T-cell (primary cell): ENCODE measurements at regions not wholly inside any gene's neighbourhood (a gene's known extent, or its start where the extent isn't known, plus 50 kb on each side); places are given as distances from the start of the nearest gene placed in this dataset.

Experiments
- ATAC-seq, 4 experiments: fragments of 200-7000 bp in 3 of 4; fragments of 150-1000 bp in 1 of 4; cut with Tn5 transposase; replicated peaks in 1 of 4; 1 replicate in 3 of 4; 2 replicates in 1 of 4; pipeline ENCODE4 v1.10.0; 2021; ENCODE audit warnings: moderate library complexity in 3 of 4, mild to moderate bottlenecking in 2 of 4, moderate number of reproducible peaks in 1 of 4
- CTCF ChIA-PET, 2 donors: fragments of 300-600 bp; sonication (Branson Sonifier 250); formaldehyde crosslinking; loops; one replicate each; lab custom pipeline; 2022; ENCODE audit warnings: antibody characterized with exemption in 2 of 2; lab: Charles Lee
- POLR2A ChIA-PET, 2 donors: fragments of 300-600 bp; sonication (Branson Sonifier 250); formaldehyde crosslinking; loops; one replicate each; lab custom pipeline; 2022; ENCODE audit warnings: antibody characterized with exemption in 2 of 2; lab: Charles Lee
- DNase-seq, 35 experiments: peaks; one replicate each; pipeline versions ENCODE4 v3.0.0 to v3.0.0-alpha.2; 2013 to 2023
- H3K27ac ChIP-seq: one replicate; pipeline ENCODE4 v1.5.1; 2013; ENCODE audit warnings: low read length
- H3K27me3 ChIP-seq, 2 experiments: replicated peaks in 1 of 2; 1 replicate in 1 of 2; 2 replicates in 1 of 2; pipeline versions ENCODE4 v1.6.1 to v1.7.0; 2013; ENCODE audit warnings: low read length in 1 of 2, mixed read lengths in 1 of 2; ENCODE audit not compliant: control insufficient read depth in 2 of 2, insufficient read depth in 2 of 2; ENCODE audit errors: extremely low read depth in 1 of 2
- H3K36me3 ChIP-seq, 2 donors: 1 replicate in 1 of 2; 2 replicates in 1 of 2; pipeline versions ENCODE4 v1.6.1 to v1.7.0; 2013; ENCODE audit warnings: low read length in 1 of 2; ENCODE audit not compliant: control insufficient read depth in 2 of 2, insufficient read depth in 1 of 2; ENCODE audit errors: extremely low read depth in 1 of 2
- H3K4me1 ChIP-seq, 2 experiments: 1 replicate in 1 of 2; 2 replicates in 1 of 2; pipeline versions ENCODE4 v1.6.1 to v1.7.0; 2013; ENCODE audit warnings: low read length in 2 of 2, mixed read lengths in 1 of 2; ENCODE audit not compliant: insufficient read depth in 2 of 2, control insufficient read depth in 1 of 2; ENCODE audit errors: extremely low read depth in 1 of 2
- H3K4me3 ChIP-seq, 2 donors: 1 replicate in 1 of 2; 2 replicates in 1 of 2; pipeline versions ENCODE4 v1.5.1 to v1.7.0; 2013; ENCODE audit warnings: mild to moderate bottlenecking in 2 of 2, low read length in 1 of 2, moderate library complexity in 1 of 2; ENCODE audit not compliant: control insufficient read depth in 1 of 2; ENCODE audit errors: extremely low read depth in 1 of 2
- H3K9me3 ChIP-seq: 2 replicates; pipeline ENCODE4 v1.7.0; 2013
- H3K27ac Mint-ChIP-seq, 2 donors: one replicate each; pipeline ENCODE4 v1.8.0; 2020 to 2021; ENCODE audit warnings: mild to moderate bottlenecking in 2 of 2, mixed read lengths in 2 of 2
- H3K27me3 Mint-ChIP-seq, 2 donors: one replicate each; pipeline ENCODE4 v1.8.0; 2021 to 2022; ENCODE audit warnings: mixed read lengths in 2 of 2
- H3K36me3 Mint-ChIP-seq: one replicate; pipeline ENCODE4 v1.8.0; 2021; ENCODE audit warnings: mixed read lengths
- H3K4me1 Mint-ChIP-seq, 3 donors: one replicate each; pipeline ENCODE4 v1.8.0; 2020 to 2022; ENCODE audit warnings: mixed read lengths in 3 of 3, mild to moderate bottlenecking in 1 of 3
- H3K4me3 Mint-ChIP-seq, 3 donors: one replicate each; pipeline ENCODE4 v1.8.0; 2020 to 2022; ENCODE audit warnings: mild to moderate bottlenecking in 3 of 3, mixed read lengths in 3 of 3, moderate library complexity in 3 of 3
- H3K9me3 Mint-ChIP-seq, 3 donors: one replicate each; pipeline ENCODE4 v1.8.0; 2020 to 2022; ENCODE audit warnings: mixed read lengths in 3 of 3
- WGBS: methylation state at CpG from one replicate; pipeline ENCODE4 v1.1.5; 2013; ENCODE audit warnings: missing lambda C conversion rate; ENCODE audit not compliant: insufficient coverage; 5-methylcytosine and 5-hydroxymethylcytosine counted together

DNA sequence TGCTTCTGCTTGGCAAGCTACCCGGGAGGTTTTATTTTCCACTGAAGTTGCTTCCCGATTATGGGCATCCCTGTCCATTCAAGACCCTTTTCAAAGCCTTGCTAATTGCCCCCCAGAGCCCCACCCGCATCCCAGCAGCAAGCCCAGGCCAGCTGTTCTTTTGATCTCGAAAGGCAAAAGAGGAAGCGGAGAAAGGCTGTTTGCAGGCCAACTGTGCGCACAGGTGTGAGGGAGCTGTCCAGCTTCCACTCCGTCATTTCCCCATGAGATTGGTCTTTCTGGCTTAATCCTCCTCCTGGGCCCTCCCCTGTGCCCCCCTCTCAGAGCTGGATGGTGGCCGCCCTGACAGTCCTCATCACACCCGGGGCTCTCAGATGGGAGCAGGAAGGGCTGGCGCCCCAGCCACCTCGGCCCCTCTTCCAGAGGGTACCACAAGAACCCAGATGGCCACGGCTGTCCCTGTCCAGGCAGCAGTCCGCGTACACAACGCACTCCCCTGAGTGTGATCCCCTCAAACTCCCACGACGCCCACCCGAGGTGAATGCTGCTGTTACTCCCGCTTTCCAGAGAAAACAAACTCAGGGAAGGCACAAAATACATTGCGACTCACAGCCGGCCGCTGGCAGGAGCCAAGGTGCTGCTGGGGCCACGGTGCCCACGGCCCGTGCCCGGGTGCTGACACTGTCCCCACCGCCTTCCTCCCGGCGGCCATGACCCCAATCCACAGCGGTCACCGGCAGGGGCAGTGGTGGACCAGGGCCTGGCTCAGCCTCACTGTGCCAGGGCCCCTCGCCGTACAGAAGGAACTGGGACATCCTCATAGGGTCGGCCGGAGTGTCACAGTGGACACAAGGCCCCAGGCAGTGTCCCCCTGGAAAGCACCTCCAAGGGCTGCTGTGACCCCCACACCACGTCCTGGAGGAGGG lies 121.9 kb downstream of the CRYAA start:
- Mint-ChIP-seq H3K4me1 (peaks cover 4 to 5% (median 5%) of the 10 kb centered on the region in 3 donors), H3K9me3 (peaks cover 0 to 9% (median 5%) of the 10 kb centered on the region in 3 donors), H3K27ac (no peak overlapping the region), H3K4me3 (no peak overlapping the region), H3K36me3 (no peaks in the 10 kb centered on the region), H3K27me3 (peaks cover 0 to 2% of the 10 kb centered on the region in 2 donors)
- H3K27ac ChIP-seq = no peak overlapping the region
- H3K36me3 ChIP-seq = no peaks in the 10 kb centered on the region
- ChIA-PET POLR2A (no interaction called here), CTCF (no interaction called here)
- peaks cover 0 to 22% of the 10 kb centered on the region in 2 experiments for H3K27me3 ChIP-seq
- DNase-seq = peak in 1 of 35 experiments; percentile 12
- H3K4me1 ChIP-seq = no peaks in the 10 kb centered on the region
- no peaks in the 10 kb centered on the region for H3K9me3 ChIP-seq
- ATAC-seq = no peak
- H3K4me3 ChIP-seq = no peak overlapping the region
- 72% methylated on average over 31 of the region's 36 CpGs for WGBS

GRCh38 chr21:43289966-43290365 lies 121.2 kb downstream of the CRYAA start:
- ChIA-PET POLR2A (no interaction called here), CTCF (no interaction called here)
- Histone ChIP-seq H3K27me3 (peaks cover 0 to 20% of the 10 kb centered on the region in 2 experiments), H3K27ac (no peak overlapping the region), H3K4me3 (no peak overlapping the region), H3K4me1 (no peaks in the 10 kb centered on the region), H3K9me3 (no peaks in the 10 kb centered on the region), H3K36me3 (no peaks in the 10 kb centered on the region)
- 76% methylated on average over 4 of the region's 6 CpGs for WGBS
- Mint-ChIP-seq H3K36me3 (no peaks in the 10 kb centered on the region), H3K27ac (no peak overlapping the region), H3K27me3 (peaks cover 0 to 2% of the 10 kb centered on the region in 2 donors), H3K9me3 (peaks cover 0 to 4% (median 3%) of the 10 kb centered on the region in 3 donors), H3K4me3 (no peak overlapping the region), H3K4me1 (peaks cover 4 to 5% (median 5%) of the 10 kb centered on the region in 3 donors)
- ATAC-seq = no peak
- DNase-seq = no peak

DNA sequence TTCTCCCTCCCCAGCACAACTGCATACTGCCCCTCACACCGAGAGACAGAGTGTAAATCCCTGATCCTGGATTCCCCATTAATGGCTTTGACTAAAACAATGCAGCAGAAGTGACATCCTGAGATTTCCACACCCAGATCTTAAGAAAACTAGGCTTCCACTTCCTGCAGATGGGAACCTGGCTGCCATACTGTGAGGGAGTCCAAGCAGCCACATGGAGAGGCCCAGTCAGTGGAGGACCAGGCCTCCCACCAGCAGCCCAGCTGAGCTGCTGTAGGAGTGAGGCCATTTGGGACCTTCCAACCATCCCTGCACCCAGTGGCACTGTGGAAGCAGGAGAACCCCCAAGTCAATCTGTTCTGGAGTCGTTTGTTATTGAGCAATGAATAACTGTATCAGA lies 120.6 kb downstream of the CRYAA start:
- POLR2A ChIA-PET = no interaction called here
- no peaks in the 10 kb centered on the region for H3K9me3 ChIP-seq
- Mint-ChIP-seq H3K4me3 (no peak overlapping the region), H3K27me3 (peaks cover 0 to 2% of the 10 kb centered on the region in 2 donors), H3K9me3 (peaks cover 0 to 4% (median 3%) of the 10 kb centered on the region in 3 donors), H3K36me3 (no peaks in the 10 kb centered on the region), H3K27ac (no peak overlapping the region), H3K4me1 (peaks cover 4 to 5% (median 5%) of the 10 kb centered on the region in 3 donors)
- H3K27ac ChIP-seq = no peak overlapping the region
- ATAC-seq (no peak), DNase-seq (no peak)
- no CpG with 5 or more reads among the region's 2 CpGs for WGBS
- peaks cover 0 to 20% of the 10 kb centered on the region in 2 experiments for H3K27me3 ChIP-seq
- H3K36me3 ChIP-seq = no peaks in the 10 kb centered on the region
- no peak overlapping the region for H3K4me3 ChIP-seq
- H3K4me1 ChIP-seq = no peaks in the 10 kb centered on the region
- CTCF ChIA-PET = no interaction called here

GRCh38 chr21:43287795-43288755 lies 119.3 kb downstream of the CRYAA start:
- H3K36me3 ChIP-seq = no peaks in the 10 kb centered on the region
- no peak for DNase-seq
- ATAC-seq = no peak
- Mint-ChIP-seq H3K27ac (no peak overlapping the region), H3K36me3 (no peaks in the 10 kb centered on the region), H3K4me1 (peaks cover 4 to 5% (median 5%) of the 10 kb centered on the region in 3 donors), H3K9me3 (peaks cover 0 to 4% (median 3%) of the 10 kb centered on the region in 3 donors), H3K27me3 (no peaks in the 10 kb centered on the region), H3K4me3 (no peak overlapping the region)
- WGBS = 90% methylated on average over 15 of the region's 22 CpGs
- H3K27ac ChIP-seq = no peak overlapping the region
- H3K4me3 ChIP-seq = no peak overlapping the region
- ChIA-PET CTCF (no interaction called here), POLR2A (interaction anchor here in 1 of 2 donors (0.6 kb wide), 1 partner anchor 459 kb away, joined by 3 read pairs; no protein-coding TSS in a partner anchor)
- H3K27me3 ChIP-seq = peaks cover 0 to 20% of the 10 kb centered on the region in 2 experiments
- H3K4me1 ChIP-seq = no peaks in the 10 kb centered on the region
- no peaks in the 10 kb centered on the region for H3K9me3 ChIP-seq

GRCh38 chr21:43287111-43287760 lies 118.4 kb downstream of the CRYAA start:
- Histone ChIP-seq H3K36me3 (no peaks in the 10 kb centered on the region), H3K4me1 (no peaks in the 10 kb centered on the region), H3K4me3 (no peak overlapping the region), H3K27ac (no peak overlapping the region), H3K9me3 (no peaks in the 10 kb centered on the region), H3K27me3 (peaks cover 0 to 15% of the 10 kb centered on the region in 2 experiments)
- WGBS = 54% methylated on average over 13 of the region's 19 CpGs
- ChIA-PET CTCF (no interaction called here), POLR2A (no interaction called here)
- H3K27me3 Mint-ChIP-seq = no peaks in the 10 kb centered on the region
- ATAC-seq (peak in 1 of 4 experiments; percentile 67), DNase-seq (peak in 2 of 35 experiments; percentile 12)
- peaks cover 0 to 4% (median 3%) of the 10 kb centered on the region in 3 donors for H3K9me3 Mint-ChIP-seq
- peaks cover 4 to 5% (median 5%) of the 10 kb centered on the region in 3 donors for H3K4me1 Mint-ChIP-seq
- no peak overlapping the region for H3K27ac Mint-ChIP-seq
- H3K4me3 Mint-ChIP-seq = no peak overlapping the region
- H3K36me3 Mint-ChIP-seq = no peaks in the 10 kb centered on the region

DNA sequence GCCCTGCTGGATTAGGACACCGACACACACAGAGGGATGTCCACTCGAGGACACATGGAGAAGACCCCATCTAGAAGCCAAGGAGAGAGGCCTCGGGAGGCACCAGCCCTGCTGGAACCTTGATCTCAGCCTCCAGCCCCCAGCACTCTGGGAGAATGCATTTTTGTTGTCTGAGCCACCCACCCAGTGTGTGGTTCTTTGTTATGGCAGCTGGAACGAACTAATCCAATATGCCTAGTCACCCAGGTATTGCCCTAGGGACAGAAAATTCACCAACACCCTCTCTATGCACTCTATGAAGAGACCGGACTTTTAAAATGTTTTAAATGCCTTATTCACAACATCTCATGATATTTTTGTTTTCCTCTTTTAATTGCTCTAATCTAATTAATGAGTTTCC lies 117.4 kb downstream of the CRYAA start:
- no peaks in the 10 kb centered on the region for H3K36me3 Mint-ChIP-seq
- H3K27ac ChIP-seq = no peak overlapping the region
- ATAC-seq (no peak), DNase-seq (no peak)
- H3K4me3 Mint-ChIP-seq = no peak overlapping the region
- H3K4me1 Mint-ChIP-seq = peaks cover 4 to 5% (median 5%) of the 10 kb centered on the region in 3 donors
- ChIA-PET POLR2A (no interaction called here), CTCF (no interaction called here)
- no peak overlapping the region for H3K4me3 ChIP-seq
- no CpG with 5 or more reads among the region's 5 CpGs for WGBS
- H3K9me3 Mint-ChIP-seq = peaks cover 0 to 4% (median 3%) of the 10 kb centered on the region in 3 donors
- H3K9me3 ChIP-seq = no peaks in the 10 kb centered on the region
- peaks cover 0 to 6% of the 10 kb centered on the region in 2 experiments for H3K27me3 ChIP-seq
- no peaks in the 10 kb centered on the region for H3K36me3 ChIP-seq
- no peaks in the 10 kb centered on the region for H3K27me3 Mint-ChIP-seq
- no peaks in the 10 kb centered on the region for H3K4me1 ChIP-seq
- H3K27ac Mint-ChIP-seq = no peak overlapping the region
